ENCODE measurements at regions not wholly inside any gene's neighbourhood (a gene's known extent, or its start where the extent isn't known, plus 50 kb on each side); places are given as distances from the start of the nearest gene placed in this dataset.

DNA sequence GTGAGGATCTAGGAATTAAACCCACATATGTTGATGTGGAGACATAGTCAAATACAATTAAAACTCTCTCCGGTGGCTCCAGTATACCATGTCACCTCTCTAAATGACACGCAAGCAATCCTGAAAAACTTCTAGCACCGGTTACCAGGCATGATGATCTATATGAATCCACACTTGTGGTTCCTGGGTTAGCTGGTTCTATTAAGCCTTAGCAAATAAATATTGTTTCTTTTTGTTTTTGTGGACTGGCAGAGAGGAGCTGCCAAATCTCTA is 104.8 kb downstream of the SEC61B start:
- Histone ChIP-seq H3K9ac (no peak overlapping the region), H3K4me3 (IDR thresholded peaks at IDR 0.05; ENCODE audit: insufficient read depth, low read depth, low read length) (no peak overlapping the region), H3K27me3 (ENCODE audit: insufficient read depth, low read depth) (no peaks in the 10 kb centered on the region), H3K36me3 (ENCODE audit: insufficient read depth) (no peaks in the 10 kb centered on the region), H4K20me1 (ENCODE audit: insufficient read depth) (no peaks in the 10 kb centered on the region), H3K4me1 (ENCODE audit: low read depth, poor library complexity, severe bottlenecking) (no peaks in the 10 kb centered on the region), H3K27ac (no peak overlapping the region), H2AFZ (ENCODE audit: low read depth) (no peak overlapping the region), H3K4me2 (no peak overlapping the region), H3K79me2 (ENCODE audit: insufficient read depth, low read depth) (no peaks in the 10 kb centered on the region)
- TF ChIP-seq CTCF (conservative IDR thresholded peaks at IDR 0.05; ENCODE audit: low read depth, low read length) = no peak

DNA sequence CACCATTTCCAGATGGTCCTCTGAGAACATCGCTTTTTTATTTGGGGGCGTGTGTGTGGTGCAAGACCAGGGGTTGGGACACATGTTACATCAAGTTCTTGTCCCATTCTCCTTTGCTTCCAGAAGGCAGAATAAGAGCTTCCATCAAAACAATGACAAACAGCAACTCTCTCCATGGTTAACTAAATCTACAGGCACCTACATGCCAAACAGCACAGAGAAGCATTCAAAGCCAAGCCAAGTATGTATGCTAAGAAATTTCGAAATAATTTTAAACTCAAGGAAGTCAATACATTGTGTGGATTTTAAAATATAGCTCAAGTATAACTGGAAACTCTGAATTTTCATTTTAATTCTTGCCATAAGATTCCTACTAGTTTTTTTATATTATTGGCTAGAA is 105.6 kb downstream of the SEC61B start:
- no peak overlapping the region for H3K9ac ChIP-seq
- no peak for TF ChIP-seq CTCF (conservative IDR thresholded peaks at IDR 0.05; ENCODE audit: low read depth, low read length)
- no peak overlapping the region for H3K4me3 ChIP-seq (IDR thresholded peaks at IDR 0.05; ENCODE audit: insufficient read depth, low read depth, low read length)
- H3K27ac ChIP-seq = no peak overlapping the region
- no peak overlapping the region for H2AFZ ChIP-seq (ENCODE audit: low read depth)
- no peaks in the 10 kb centered on the region for H3K4me1 ChIP-seq (ENCODE audit: low read depth, poor library complexity, severe bottlenecking)
- no peaks in the 10 kb centered on the region for H3K36me3 ChIP-seq (ENCODE audit: insufficient read depth)
- no peak overlapping the region for H3K4me2 ChIP-seq
- no peaks in the 10 kb centered on the region for H4K20me1 ChIP-seq (ENCODE audit: insufficient read depth)
- no peaks in the 10 kb centered on the region for H3K79me2 ChIP-seq (ENCODE audit: insufficient read depth, low read depth)
- no peaks in the 10 kb centered on the region for H3K27me3 ChIP-seq (ENCODE audit: insufficient read depth, low read depth)

DNA sequence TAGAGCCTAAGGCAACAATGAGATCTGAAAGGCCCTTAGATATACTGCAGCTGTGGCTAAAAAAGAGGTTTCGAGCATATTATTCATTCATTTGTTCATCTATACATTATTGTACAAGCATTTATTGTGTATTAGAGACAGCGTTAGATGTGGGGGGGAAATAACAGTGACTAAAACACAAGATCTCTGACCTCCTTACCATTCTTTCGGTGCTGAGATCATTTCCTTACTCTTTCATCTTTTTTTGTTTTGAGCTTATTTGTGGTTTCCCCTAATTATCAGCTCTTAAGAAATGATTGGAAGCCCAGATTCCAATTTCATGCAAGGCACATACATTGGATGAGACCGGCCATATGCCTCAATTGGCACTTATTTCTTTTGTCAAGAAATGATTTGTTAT is 113.2 kb downstream of the SEC61B start:
- no peak overlapping the region for H3K4me2 ChIP-seq
- H3K9ac ChIP-seq = no peak overlapping the region
- no peak for TF ChIP-seq CTCF (conservative IDR thresholded peaks at IDR 0.05; ENCODE audit: low read depth, low read length)

GRCh38 chr9:99336005-99336404 is 113.9 kb downstream of the SEC61B start:
- no peak for TF ChIP-seq CTCF (conservative IDR thresholded peaks at IDR 0.05; ENCODE audit: low read depth, low read length)

More for the DNA sequence above, 113.2 kb downstream of the SEC61B start:
- H3K4me3 ChIP-seq (IDR thresholded peaks at IDR 0.05; ENCODE audit: insufficient read depth, low read depth, low read length) = no peak overlapping the region
- no peaks in the 10 kb centered on the region for H4K20me1 ChIP-seq (ENCODE audit: insufficient read depth)
- H2AFZ ChIP-seq (ENCODE audit: low read depth) = no peak overlapping the region
- no peaks in the 10 kb centered on the region for H3K27me3 ChIP-seq (ENCODE audit: insufficient read depth, low read depth)
- H3K4me1 ChIP-seq (ENCODE audit: low read depth, poor library complexity, severe bottlenecking) = no peaks in the 10 kb centered on the region
- no peak overlapping the region for H3K27ac ChIP-seq
- H3K79me2 ChIP-seq (ENCODE audit: insufficient read depth, low read depth) = no peaks in the 10 kb centered on the region
- H3K36me3 ChIP-seq (ENCODE audit: insufficient read depth) = no peaks in the 10 kb centered on the region

GRCh38 chr9:99336531-99336930 is 114.4 kb downstream of the SEC61B start:
- no peaks in the 10 kb centered on the region for H3K4me1 ChIP-seq (ENCODE audit: low read depth, poor library complexity, severe bottlenecking)
- H3K4me3 ChIP-seq (IDR thresholded peaks at IDR 0.05; ENCODE audit: insufficient read depth, low read depth, low read length) = no peak overlapping the region
- no peak overlapping the region for H3K9ac ChIP-seq
- no peaks in the 10 kb centered on the region for H3K27me3 ChIP-seq (ENCODE audit: insufficient read depth, low read depth)
- H3K36me3 ChIP-seq (ENCODE audit: insufficient read depth) = no peaks in the 10 kb centered on the region
- H2AFZ ChIP-seq (ENCODE audit: low read depth) = no peak overlapping the region
- no peaks in the 10 kb centered on the region for H4K20me1 ChIP-seq (ENCODE audit: insufficient read depth)
- no peak overlapping the region for H3K27ac ChIP-seq
- H3K4me2 ChIP-seq = no peak overlapping the region
- H3K79me2 ChIP-seq (ENCODE audit: insufficient read depth, low read depth) = no peaks in the 10 kb centered on the region
- no peak for TF ChIP-seq CTCF (conservative IDR thresholded peaks at IDR 0.05; ENCODE audit: low read depth, low read length)

More at GRCh38 chr9:99336005-99336404, 113.9 kb downstream of the SEC61B start:
- Histone ChIP-seq H3K27me3 (ENCODE audit: insufficient read depth, low read depth) (no peaks in the 10 kb centered on the region), H3K36me3 (ENCODE audit: insufficient read depth) (no peaks in the 10 kb centered on the region), H2AFZ (ENCODE audit: low read depth) (no peak overlapping the region), H3K9ac (no peak overlapping the region), H4K20me1 (ENCODE audit: insufficient read depth) (no peaks in the 10 kb centered on the region), H3K4me1 (ENCODE audit: low read depth, poor library complexity, severe bottlenecking) (no peaks in the 10 kb centered on the region), H3K27ac (no peak overlapping the region), H3K4me2 (no peak overlapping the region), H3K4me3 (IDR thresholded peaks at IDR 0.05; ENCODE audit: insufficient read depth, low read depth, low read length) (no peak overlapping the region), H3K79me2 (ENCODE audit: insufficient read depth, low read depth) (no peaks in the 10 kb centered on the region)
